ENCODE measurements at regions not wholly inside any gene's neighbourhood (a gene's known extent, or its start where the extent isn't known, plus 50 kb on each side); places are given as distances from the start of the nearest gene placed in this dataset.

DNA sequence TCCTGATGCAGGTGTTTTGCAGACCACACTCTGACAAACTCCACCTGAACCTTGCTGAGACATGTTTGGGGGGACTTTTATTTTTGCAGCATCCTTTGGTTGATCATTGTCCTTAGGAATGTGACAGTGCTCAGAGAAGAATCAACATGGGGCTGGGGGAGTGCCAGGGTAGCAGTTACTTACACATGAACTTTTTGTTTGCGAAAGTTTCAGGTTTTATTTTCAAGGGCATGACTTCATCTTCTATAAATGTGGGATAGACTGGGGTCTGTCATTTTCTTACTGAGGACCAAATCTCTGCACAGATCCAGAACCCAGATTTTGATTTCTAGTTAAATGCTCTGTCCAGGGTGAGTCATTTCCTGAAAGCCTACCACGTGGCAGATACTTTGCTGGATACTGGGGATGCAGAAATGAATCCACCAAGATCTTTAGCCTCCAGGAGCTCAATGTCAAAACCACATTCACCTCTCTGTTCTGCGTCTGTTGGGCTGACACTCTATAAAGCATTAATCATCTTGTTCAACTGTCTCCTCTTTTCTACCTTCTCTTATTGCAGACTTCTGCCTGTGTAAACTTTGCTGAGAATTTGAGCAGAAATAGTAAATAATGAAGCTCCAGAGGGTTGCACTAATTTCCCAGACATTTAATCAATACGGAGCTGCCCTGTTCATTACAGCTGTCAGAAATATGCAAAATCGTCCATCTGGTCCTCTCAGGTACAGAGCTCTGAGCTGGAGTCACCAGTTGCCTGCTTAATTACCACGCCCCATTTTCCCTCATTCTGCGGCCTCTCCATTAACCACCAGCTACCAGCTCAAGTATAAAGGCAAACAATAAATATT is 387.9 kb downstream of the MIAT start:
- intact Hi-C loops (cut with DNase I; ENCODE audit: low total_unique reads) (no loop called here), in situ Hi-C loops (cut with MboI; ENCODE audit: low sequenced_read_pairs in 4 of 4) (no loop called here)
- no peak overlapping the region for H3K27ac ChIP-seq
- peaks cover 0 to 17% (median 3%) of the 10 kb centered on the region in 3 donors for H3K27me3 ChIP-seq
- ATAC-seq, result no peak
- no peaks in the 10 kb centered on the region for H3K4me1 ChIP-seq
- no peak for DNase-seq
- no peak overlapping the region for H3K4me3 ChIP-seq
- no peaks in the 10 kb centered on the region for H3K36me3 ChIP-seq
- no peaks in the 10 kb centered on the region for H3K9me3 ChIP-seq
- TF ChIP-seq POLR2A (IDR thresholded peaks at IDR 0.05) (no peak), CTCF (IDR thresholded peaks at IDR 0.05 in 4 of 5, conservative IDR thresholded peaks at IDR 0.05 in 1 of 5) (no peak)

GRCh38 chr22:27046086-27046485 is 388.7 kb downstream of the MIAT start:
- no peaks in the 10 kb centered on the region for H3K9me3 ChIP-seq
- ATAC-seq (no peak), DNase-seq (no peak)
- intact Hi-C loops (cut with DNase I; ENCODE audit: low total_unique reads), result no loop called here
- H3K36me3 ChIP-seq, result no peaks in the 10 kb centered on the region
- in situ Hi-C loops (cut with MboI; ENCODE audit: low sequenced_read_pairs in 4 of 4), result no loop called here
- TF ChIP-seq CTCF (IDR thresholded peaks at IDR 0.05 in 4 of 5, conservative IDR thresholded peaks at IDR 0.05 in 1 of 5), result no peak
- TF ChIP-seq POLR2A (IDR thresholded peaks at IDR 0.05), result no peak
- H3K27me3 ChIP-seq, result peaks cover 0 to 14% (median 3%) of the 10 kb centered on the region in 3 donors
- H3K4me3 ChIP-seq, result no peak overlapping the region
- H3K4me1 ChIP-seq, result no peaks in the 10 kb centered on the region
- no peak overlapping the region for H3K27ac ChIP-seq

DNA sequence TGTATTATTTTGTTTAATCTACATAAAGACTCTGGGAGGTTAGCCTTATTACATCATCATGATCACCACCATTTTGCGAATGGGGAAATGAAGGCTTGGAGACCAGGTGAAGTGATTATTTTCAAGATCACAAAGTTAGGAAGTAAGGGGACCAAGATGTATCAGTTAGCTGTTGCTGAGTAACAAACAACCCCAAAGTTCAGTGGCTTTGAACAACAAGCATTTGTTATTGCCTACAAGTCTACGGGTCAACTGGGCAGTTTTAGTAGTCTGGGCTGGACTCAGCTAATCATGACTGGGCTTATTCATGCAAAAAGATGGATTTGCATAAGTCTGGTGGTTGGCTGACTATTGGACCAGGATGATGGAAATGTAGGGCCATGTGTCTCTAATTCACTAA is 389.2 kb downstream of the MIAT start:
- no peaks in the 10 kb centered on the region for H3K4me1 ChIP-seq
- H3K27me3 ChIP-seq, result peaks cover 0 to 11% (median 3%) of the 10 kb centered on the region in 3 donors
- no peak overlapping the region for H3K4me3 ChIP-seq
- no peaks in the 10 kb centered on the region for H3K36me3 ChIP-seq
- in situ Hi-C loops (cut with MboI; ENCODE audit: low sequenced_read_pairs in 4 of 4), result no loop called here
- ATAC-seq (no peak), DNase-seq (no peak)
- H3K27ac ChIP-seq, result no peak overlapping the region
- H3K9me3 ChIP-seq, result no peaks in the 10 kb centered on the region
- no peak for TF ChIP-seq CTCF (IDR thresholded peaks at IDR 0.05 in 4 of 5, conservative IDR thresholded peaks at IDR 0.05 in 1 of 5)
- TF ChIP-seq POLR2A (IDR thresholded peaks at IDR 0.05), result no peak
- intact Hi-C loops (cut with DNase I; ENCODE audit: low total_unique reads), result no loop called here

DNA sequence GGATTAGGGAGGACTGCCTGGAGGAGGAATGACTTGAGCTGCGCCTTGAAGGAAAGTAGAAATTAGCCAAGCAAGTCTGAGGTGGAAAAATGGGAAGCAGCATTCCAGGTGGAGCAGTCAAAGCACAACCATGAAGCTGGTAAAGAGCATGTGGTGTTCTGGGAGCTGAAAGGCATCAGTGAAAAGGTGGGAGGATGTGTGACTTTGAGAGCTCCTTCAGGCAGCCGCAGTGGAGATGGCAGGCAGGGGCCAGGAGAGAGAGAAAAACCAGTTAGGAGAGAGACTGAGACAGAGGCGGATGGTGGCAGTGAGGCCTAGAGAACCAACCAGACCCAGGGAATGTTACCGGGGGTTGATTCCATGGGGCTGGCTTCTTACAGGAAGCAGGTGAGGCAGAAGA is 393.4 kb downstream of the MIAT start:
- Histone ChIP-seq H3K4me1 (no peaks in the 10 kb centered on the region), H3K27ac (no peak overlapping the region)
- no peak for ATAC-seq

More for the DNA sequence above, 393.4 kb downstream of the MIAT start:
- H3K4me3 ChIP-seq, result no peak overlapping the region
- no peak for DNase-seq
- no peaks in the 10 kb centered on the region for H3K9me3 ChIP-seq
- TF ChIP-seq CTCF (IDR thresholded peaks at IDR 0.05 in 4 of 5, conservative IDR thresholded peaks at IDR 0.05 in 1 of 5), result no peak
- TF ChIP-seq POLR2A (IDR thresholded peaks at IDR 0.05), result no peak
- peaks cover 0 to 3% (median 0%) of the 10 kb centered on the region in 3 donors for H3K27me3 ChIP-seq
- in situ Hi-C loops (cut with MboI; ENCODE audit: low sequenced_read_pairs in 4 of 4) (no loop called here), intact Hi-C loops (cut with DNase I; ENCODE audit: low total_unique reads) (no loop called here)
- H3K36me3 ChIP-seq, result no peaks in the 10 kb centered on the region

Data from gastrocnemius medialis (tissue), 4 donors.